Peyer's patch (tissue), 4 donors: ENCODE measurements at regions not wholly inside any gene's neighbourhood (a gene's known extent, or its start where the extent isn't known, plus 50 kb on each side); places are given as distances from the start of the nearest gene placed in this dataset.

ENCODE experiments used
- DNase-seq, 3 donors: peaks; one replicate each; pipeline ENCODE4 v3.0.0-alpha.2; 2017 to 2019
- H3K27ac ChIP-seq, 4 donors: fragments of 200-600 bp; sonication (generic); one replicate each; pipeline ENCODE4 v1.5.1; 2016 to 2019
- H3K27me3 ChIP-seq, 2 donors: fragments of 200-600 bp; sonication (generic); one replicate each; pipeline ENCODE4 v1.5.1; 2019
- H3K36me3 ChIP-seq, 3 donors: fragments of 200-600 bp; sonication (generic); one replicate each; pipeline ENCODE4 v1.5.1; 2016 to 2019
- H3K4me1 ChIP-seq, 4 donors: fragments of 200-600 bp; sonication (generic); one replicate each; pipeline ENCODE4 v1.5.1; 2016 to 2019
- H3K4me3 ChIP-seq, 4 donors: fragments of 200-600 bp; sonication (generic); 1 replicate in 3 of 4; 2 replicates in 1 of 4; pipeline ENCODE4 v1.5.1; 2016 to 2019; ENCODE audit warnings: mild to moderate bottlenecking in 1 of 4
- H3K9me3 ChIP-seq, 4 donors: fragments of 200-600 bp; sonication (generic); one replicate each; pipeline ENCODE4 v1.5.1; 2016 to 2019; ENCODE audit warnings: mild to moderate bottlenecking in 1 of 4
- POLR2A ChIP-seq, 2 donors: fragments of 450-650 bp; IDR thresholded peaks; one replicate each; pipeline ENCODE4 v1.5.1; 2017; ENCODE audit warnings: antibody characterized with exemption in 2 of 2, mild to moderate bottlenecking in 2 of 2, moderate library complexity in 2 of 2
- TF ChIP-seq, protein P1 (sequence below), 6 experiments: fragments of 450-650 bp in 4 of 6; fragments of 200-600 bp in 2 of 6; sonication (generic) in 1 of 6; IDR thresholded peaks; one replicate each; pipeline ENCODE4 v1.5.1; 2017 to 2019; ENCODE audit warnings: antibody characterized with exemption in 6 of 6, mild to moderate bottlenecking in 3 of 6, moderate library complexity in 1 of 6

DNA sequence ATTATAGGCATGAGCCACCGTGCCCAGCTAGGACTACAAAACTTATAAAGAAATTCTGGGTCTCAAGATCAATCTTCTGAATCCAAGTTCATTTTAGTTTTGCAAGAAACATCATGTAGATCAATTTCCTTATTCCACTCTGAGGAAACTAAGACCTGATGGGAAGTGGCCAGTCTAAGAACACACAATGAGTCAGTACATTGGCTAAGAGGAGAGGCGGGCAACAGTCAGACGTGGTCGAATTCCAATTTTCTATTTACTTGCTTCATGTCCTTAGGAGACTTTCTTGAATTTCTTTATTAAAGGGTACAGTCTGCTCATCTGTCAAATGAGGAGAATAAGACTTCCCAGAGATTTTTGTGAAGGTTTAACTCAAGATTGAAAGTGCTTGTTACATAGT is 432.1 kb upstream of the BRINP1 start:
- H3K4me1 ChIP-seq = no peaks in the 10 kb centered on the region
- no peak overlapping the region for H3K27ac ChIP-seq
- H3K27me3 ChIP-seq = no peaks in the 10 kb centered on the region
- no peak for TF ChIP-seq POLR2A (IDR thresholded peaks at IDR 0.05)
- TF ChIP-seq, protein P1, sequence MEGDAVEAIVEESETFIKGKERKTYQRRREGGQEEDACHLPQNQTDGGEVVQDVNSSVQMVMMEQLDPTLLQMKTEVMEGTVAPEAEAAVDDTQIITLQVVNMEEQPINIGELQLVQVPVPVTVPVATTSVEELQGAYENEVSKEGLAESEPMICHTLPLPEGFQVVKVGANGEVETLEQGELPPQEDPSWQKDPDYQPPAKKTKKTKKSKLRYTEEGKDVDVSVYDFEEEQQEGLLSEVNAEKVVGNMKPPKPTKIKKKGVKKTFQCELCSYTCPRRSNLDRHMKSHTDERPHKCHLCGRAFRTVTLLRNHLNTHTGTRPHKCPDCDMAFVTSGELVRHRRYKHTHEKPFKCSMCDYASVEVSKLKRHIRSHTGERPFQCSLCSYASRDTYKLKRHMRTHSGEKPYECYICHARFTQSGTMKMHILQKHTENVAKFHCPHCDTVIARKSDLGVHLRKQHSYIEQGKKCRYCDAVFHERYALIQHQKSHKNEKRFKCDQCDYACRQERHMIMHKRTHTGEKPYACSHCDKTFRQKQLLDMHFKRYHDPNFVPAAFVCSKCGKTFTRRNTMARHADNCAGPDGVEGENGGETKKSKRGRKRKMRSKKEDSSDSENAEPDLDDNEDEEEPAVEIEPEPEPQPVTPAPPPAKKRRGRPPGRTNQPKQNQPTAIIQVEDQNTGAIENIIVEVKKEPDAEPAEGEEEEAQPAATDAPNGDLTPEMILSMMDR (IDR thresholded peaks at IDR 0.05) = no peak
- no peak for DNase-seq
- H3K9me3 ChIP-seq = no peaks in the 10 kb centered on the region
- no peak overlapping the region for H3K4me3 ChIP-seq
- no peaks in the 10 kb centered on the region for H3K36me3 ChIP-seq

DNA sequence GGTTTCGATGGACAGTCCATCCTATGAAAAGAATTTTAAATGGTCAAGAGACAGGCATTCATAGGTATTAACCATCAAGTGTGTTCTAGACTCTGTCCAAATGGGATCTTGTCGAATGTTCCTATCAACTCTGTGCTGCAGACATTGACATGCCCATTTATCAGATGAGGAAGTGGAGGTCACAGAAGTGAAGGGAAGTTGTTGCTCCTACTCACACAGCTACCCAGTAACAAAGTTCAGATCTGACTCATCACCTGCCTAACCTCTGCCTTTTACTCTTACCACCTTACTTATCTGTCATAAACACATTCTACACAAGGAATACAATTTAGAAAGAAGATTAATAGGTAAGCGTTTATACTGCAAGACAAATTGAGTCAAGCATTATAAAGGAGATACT is 426.2 kb upstream of the BRINP1 start:
- Histone ChIP-seq H3K27me3 (no peaks in the 10 kb centered on the region), H3K36me3 (no peaks in the 10 kb centered on the region), H3K9me3 (no peaks in the 10 kb centered on the region), H3K27ac (no peak overlapping the region), H3K4me1 (no peaks in the 10 kb centered on the region), H3K4me3 (no peak overlapping the region)
- DNase-seq = no peak
- TF ChIP-seq, protein P1 (IDR thresholded peaks at IDR 0.05) = no peak
- no peak for TF ChIP-seq POLR2A (IDR thresholded peaks at IDR 0.05)

DNA sequence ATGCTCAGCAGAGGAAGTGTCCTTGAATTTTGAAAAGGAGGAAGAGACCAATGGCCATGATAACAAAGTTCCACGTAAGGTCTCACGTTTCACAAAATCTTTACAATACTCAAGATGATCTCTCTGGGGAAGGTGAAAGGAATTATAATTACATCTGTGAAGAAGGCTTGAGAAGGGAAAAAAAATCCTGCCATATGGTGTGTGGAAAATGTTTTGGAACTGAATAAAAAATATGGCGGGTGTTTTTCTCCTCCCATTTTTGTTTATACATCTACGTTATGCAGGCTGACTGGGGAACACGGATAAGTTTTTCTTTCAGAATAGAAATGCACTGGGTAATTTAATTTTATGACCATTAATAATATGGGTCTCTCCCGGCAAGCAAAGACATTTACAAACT is 425.6 kb upstream of the BRINP1 start:
- TF ChIP-seq, protein P1 (IDR thresholded peaks at IDR 0.05) = no peak
- no peak for TF ChIP-seq POLR2A (IDR thresholded peaks at IDR 0.05)
- H3K27me3 ChIP-seq = no peaks in the 10 kb centered on the region
- no peaks in the 10 kb centered on the region for H3K4me1 ChIP-seq
- H3K27ac ChIP-seq = no peak overlapping the region
- H3K9me3 ChIP-seq = no peaks in the 10 kb centered on the region
- no peak overlapping the region for H3K4me3 ChIP-seq
- H3K36me3 ChIP-seq = no peaks in the 10 kb centered on the region
- DNase-seq = no peak

DNA sequence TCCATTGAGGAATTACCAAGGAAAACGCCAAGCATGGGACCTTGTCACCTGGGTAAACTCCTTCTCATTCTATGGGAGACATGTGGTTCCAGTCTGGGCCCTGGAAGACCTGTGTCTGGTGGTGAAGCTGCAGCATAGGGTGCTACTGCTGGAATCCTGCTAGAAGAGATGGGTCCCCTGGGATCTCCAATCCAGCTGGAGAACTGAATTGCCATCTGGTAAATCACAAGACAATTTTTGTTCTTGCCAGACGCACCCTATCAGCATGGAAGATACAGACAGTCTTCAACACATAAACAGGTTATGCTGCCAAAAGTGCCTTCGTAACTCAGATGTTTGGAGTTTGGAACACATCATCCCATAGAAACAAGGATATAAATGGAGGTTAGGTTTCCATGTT is 424.0 kb upstream of the BRINP1 start:
- no peak overlapping the region for H3K27ac ChIP-seq
- H3K9me3 ChIP-seq = no peaks in the 10 kb centered on the region
- no peak overlapping the region for H3K4me3 ChIP-seq
- H3K4me1 ChIP-seq = no peaks in the 10 kb centered on the region
- no peaks in the 10 kb centered on the region for H3K36me3 ChIP-seq
- TF ChIP-seq, protein P1 (IDR thresholded peaks at IDR 0.05) = no peak
- no peak for TF ChIP-seq POLR2A (IDR thresholded peaks at IDR 0.05)
- DNase-seq = no peak
- H3K27me3 ChIP-seq = no peaks in the 10 kb centered on the region

DNA sequence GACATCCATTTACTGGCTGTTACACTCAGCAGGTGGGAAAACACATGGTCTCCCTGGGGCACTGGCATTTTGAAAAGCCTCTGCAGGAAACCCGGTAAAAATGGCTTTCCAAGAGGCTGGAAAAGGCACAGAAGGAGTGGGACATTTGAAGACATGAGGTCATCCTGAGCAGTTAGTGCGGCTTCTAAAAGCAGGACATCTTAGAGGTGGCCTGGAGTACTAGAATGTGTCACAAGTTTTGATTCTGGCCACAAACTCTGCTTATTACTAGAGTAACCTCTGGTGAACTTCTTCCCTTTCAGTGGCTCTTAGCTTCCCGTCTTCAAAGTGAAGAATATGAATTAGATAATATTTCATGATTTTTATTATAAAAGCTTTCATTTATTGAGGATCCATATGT is 423.0 kb upstream of the BRINP1 start:
- Histone ChIP-seq H3K36me3 (no peaks in the 10 kb centered on the region), H3K4me1 (no peaks in the 10 kb centered on the region)
- no peak for DNase-seq

More for the DNA sequence above, 423.0 kb upstream of the BRINP1 start:
- Histone ChIP-seq H3K9me3 (no peaks in the 10 kb centered on the region), H3K27ac (no peak overlapping the region), H3K4me3 (no peak overlapping the region), H3K27me3 (no peaks in the 10 kb centered on the region)
- TF ChIP-seq, protein P1 (IDR thresholded peaks at IDR 0.05) = no peak
- no peak for TF ChIP-seq POLR2A (IDR thresholded peaks at IDR 0.05)
